OCI-LY1 (cell line): ENCODE measurements at regions not wholly inside any gene's neighbourhood (a gene's known extent, or its start where the extent isn't known, plus 50 kb on each side); places are given as distances from the start of the nearest gene placed in this dataset.

Source experiments
- EZH2 ChIP-seq: fragments of 200-600 bp; sonication (generic), shearing (Covaris generic); IDR thresholded peaks from 2 replicates; pipeline ENCODE4 v1.8.0; 2017; ENCODE audit warnings: borderline replicate concordance, mixed run types, mild to moderate bottlenecking, antibody characterized with exemption, low read length, moderate library complexity, mixed read lengths
- TF ChIP-seq, protein P1 (sequence below): fragments of 200-600 bp; sonication (generic), shearing (Covaris generic); IDR thresholded peaks from 2 replicates; pipeline ENCODE4 v1.5.1; 2017; ENCODE audit warnings: mild to moderate bottlenecking, antibody characterized with exemption, low read length, moderate library complexity, mixed read lengths

- TF ChIP-seq, protein P1, sequence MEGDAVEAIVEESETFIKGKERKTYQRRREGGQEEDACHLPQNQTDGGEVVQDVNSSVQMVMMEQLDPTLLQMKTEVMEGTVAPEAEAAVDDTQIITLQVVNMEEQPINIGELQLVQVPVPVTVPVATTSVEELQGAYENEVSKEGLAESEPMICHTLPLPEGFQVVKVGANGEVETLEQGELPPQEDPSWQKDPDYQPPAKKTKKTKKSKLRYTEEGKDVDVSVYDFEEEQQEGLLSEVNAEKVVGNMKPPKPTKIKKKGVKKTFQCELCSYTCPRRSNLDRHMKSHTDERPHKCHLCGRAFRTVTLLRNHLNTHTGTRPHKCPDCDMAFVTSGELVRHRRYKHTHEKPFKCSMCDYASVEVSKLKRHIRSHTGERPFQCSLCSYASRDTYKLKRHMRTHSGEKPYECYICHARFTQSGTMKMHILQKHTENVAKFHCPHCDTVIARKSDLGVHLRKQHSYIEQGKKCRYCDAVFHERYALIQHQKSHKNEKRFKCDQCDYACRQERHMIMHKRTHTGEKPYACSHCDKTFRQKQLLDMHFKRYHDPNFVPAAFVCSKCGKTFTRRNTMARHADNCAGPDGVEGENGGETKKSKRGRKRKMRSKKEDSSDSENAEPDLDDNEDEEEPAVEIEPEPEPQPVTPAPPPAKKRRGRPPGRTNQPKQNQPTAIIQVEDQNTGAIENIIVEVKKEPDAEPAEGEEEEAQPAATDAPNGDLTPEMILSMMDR = no peak
- TF ChIP-seq EZH2 = no peak
These were observed 94.0 kb upstream of the FAM180A start for GRCh38 chr7:135842446-135843179.
